ENCODE measurements at regions not wholly inside any gene's neighbourhood (a gene's known extent, or its start where the extent isn't known, plus 50 kb on each side); places are given as distances from the start of the nearest gene placed in this dataset.

- Histone ChIP-seq H3K4me3 (no peak overlapping the region), H3K27me3 (no peaks in the 10 kb centered on the region), H3K27ac (no peak overlapping the region), H3K36me3 (no peaks in the 10 kb centered on the region), H3K4me1 (no peaks in the 10 kb centered on the region), H3K9me3 (no peaks in the 10 kb centered on the region)
- no peak for TF ChIP-seq POLR2A (IDR thresholded peaks at IDR 0.05)
- TF ChIP-seq CTCF (IDR thresholded peaks at IDR 0.05): no peak
- intact Hi-C loops (cut with DNase I; ENCODE audit: low total_unique reads): no loop called here
- no peak for DNase-seq
These were observed 167.9 kb downstream of the TNFSF18 start for GRCh38 chr1:172882791-172883386.

- no peaks in the 10 kb centered on the region for H3K9me3 ChIP-seq
- intact Hi-C loops (cut with DNase I; ENCODE audit: low total_unique reads): no loop called here
- H3K4me3 ChIP-seq: no peak overlapping the region
- no peaks in the 10 kb centered on the region for H3K4me1 ChIP-seq
- no peak overlapping the region for H3K27ac ChIP-seq
- TF ChIP-seq CTCF (IDR thresholded peaks at IDR 0.05): no peak
- TF ChIP-seq POLR2A (IDR thresholded peaks at IDR 0.05): no peak
- no peak for DNase-seq
- no peaks in the 10 kb centered on the region for H3K36me3 ChIP-seq
- no peaks in the 10 kb centered on the region for H3K27me3 ChIP-seq
These were observed 167.4 kb downstream of the TNFSF18 start for GRCh38 chr1:172883387-172883791.

- Histone ChIP-seq H3K27me3 (no peaks in the 10 kb centered on the region), H3K36me3 (no peaks in the 10 kb centered on the region), H3K27ac (no peak overlapping the region), H3K4me3 (no peak overlapping the region), H3K9me3 (no peaks in the 10 kb centered on the region), H3K4me1 (no peaks in the 10 kb centered on the region)
- intact Hi-C loops (cut with DNase I; ENCODE audit: low total_unique reads): no loop called here
- no peak for DNase-seq
- TF ChIP-seq CTCF (IDR thresholded peaks at IDR 0.05) (no peak), POLR2A (IDR thresholded peaks at IDR 0.05) (no peak)
These were observed 166.9 kb downstream of the TNFSF18 start for GRCh38 chr1:172883844-172884243.

- no peaks in the 10 kb centered on the region for H3K36me3 ChIP-seq
- H3K27me3 ChIP-seq: no peaks in the 10 kb centered on the region
- intact Hi-C loops (cut with DNase I; ENCODE audit: low total_unique reads): no loop called here
- no peaks in the 10 kb centered on the region for H3K4me1 ChIP-seq
- no peak for DNase-seq
- H3K9me3 ChIP-seq: no peaks in the 10 kb centered on the region
- no peak overlapping the region for H3K4me3 ChIP-seq
- no peak overlapping the region for H3K27ac ChIP-seq
- no peak for TF ChIP-seq POLR2A (IDR thresholded peaks at IDR 0.05)
- TF ChIP-seq CTCF (IDR thresholded peaks at IDR 0.05): no peak
These were observed 165.3 kb downstream of the TNFSF18 start for GRCh38 chr1:172885411-172885810.

GRCh38 chr1:172885971-172886370 is 164.8 kb downstream of the TNFSF18 start:
- no peaks in the 10 kb centered on the region for H3K36me3 ChIP-seq
- H3K27me3 ChIP-seq: no peaks in the 10 kb centered on the region
- no peak overlapping the region for H3K4me3 ChIP-seq
- DNase-seq: no peak
- no peaks in the 10 kb centered on the region for H3K9me3 ChIP-seq
- no peaks in the 10 kb centered on the region for H3K4me1 ChIP-seq
- intact Hi-C loops (cut with DNase I; ENCODE audit: low total_unique reads): no loop called here
- no peak overlapping the region for H3K27ac ChIP-seq
- TF ChIP-seq POLR2A (IDR thresholded peaks at IDR 0.05) (no peak), CTCF (IDR thresholded peaks at IDR 0.05) (no peak)

All from uterus (tissue), 3 donors.